IMR-90 (cell line): ENCODE measurements at regions not wholly inside any gene's neighbourhood (a gene's known extent, or its start where the extent isn't known, plus 50 kb on each side); places are given as distances from the start of the nearest gene placed in this dataset.

Experiments used
- ATAC-seq: fragments of 200-7000 bp; cut with Tn5 transposase; 2 replicates; pipeline ENCODE4 v1.9.1; 2020; ENCODE audit warnings: low read depth, mild to moderate bottlenecking, moderate library complexity
- BruUV-seq: library from RNA; stranded (reverse); fragments of 400-500 nt; replicated peaks from 2 replicates; lab custom pipeline; 2021; lab: Mats Ljungman, UMichigan
- CTCF ChIA-PET: fragments of 300-600 bp; formaldehyde crosslinking; extraction: SDS; loops from one replicate; lab custom pipeline; 2021; ENCODE audit warnings: antibody characterized with exemption; lab: Yijun Ruan, JAX
- POLR2A ChIA-PET: fragments of 300-600 bp; sonication (Branson Sonifier 250); formaldehyde crosslinking; loops from one replicate; lab custom pipeline; 2022; ENCODE audit warnings: antibody characterized with exemption; ENCODE audit not compliant: unreplicated experiment; lab: Charles Lee
- DNase-seq: peaks from one replicate; pipeline ENCODE4 v3.0.0; 2013
- H2AFZ ChIP-seq: replicated peaks from 2 replicates; pipeline ENCODE3; 2013; ENCODE audit warnings: low read length, mild to moderate bottlenecking; ENCODE audit not compliant: poor library complexity
- H2AK5ac ChIP-seq: 2 replicates; pipeline ENCODE4 v1.6.1; 2013; ENCODE audit warnings: low read depth, low read length, inconsistent platforms
- H2AK9ac ChIP-seq: replicated peaks from 2 replicates; pipeline ENCODE3; 2013; ENCODE audit warnings: mild to moderate bottlenecking, low read depth, low read length, moderate library complexity; ENCODE audit not compliant: poor library complexity
- H2BK120ac ChIP-seq: 2 replicates; pipeline ENCODE4 v1.6.1; 2013; ENCODE audit warnings: low read depth, low read length, inconsistent platforms
- H2BK15ac ChIP-seq: 3 replicates; pipeline ENCODE4 v1.6.1; 2013; ENCODE audit warnings: low read depth, low read length, inconsistent platforms
- H2BK20ac ChIP-seq: 2 replicates; pipeline ENCODE4 v1.6.1; 2013; ENCODE audit warnings: low read depth, mild to moderate bottlenecking, inconsistent platforms, low read length, moderate library complexity
- H2BK5ac ChIP-seq: 2 replicates; pipeline ENCODE4 v1.6.1; 2013; ENCODE audit warnings: mild to moderate bottlenecking, low read depth, low read length, inconsistent platforms; ENCODE audit not compliant: poor library complexity, severe bottlenecking
- H3K14ac ChIP-seq: replicated peaks from 2 replicates; pipeline ENCODE4 v1.6.1; 2013; ENCODE audit warnings: low read depth, low read length, inconsistent platforms
- H3K18ac ChIP-seq: 2 replicates; pipeline ENCODE4 v1.6.1; 2013; ENCODE audit warnings: low read depth, low read length, control low read depth
- H3K23ac ChIP-seq: 2 replicates; pipeline ENCODE4 v1.6.1; 2013; ENCODE audit warnings: low read depth, low read length, inconsistent platforms
- H3K27ac ChIP-seq: 2 replicates; pipeline ENCODE4 v1.5.1; 2013; ENCODE audit warnings: mild to moderate bottlenecking, control low read depth, low read length; ENCODE audit not compliant: insufficient read depth
- H3K27me3 ChIP-seq: 2 replicates; pipeline ENCODE4 v1.6.1; 2013; ENCODE audit warnings: low read length; ENCODE audit not compliant: control insufficient read depth, insufficient read depth
- H3K36me3 ChIP-seq: 2 replicates; pipeline ENCODE4 v1.6.1; 2013; ENCODE audit warnings: low read length, mixed read lengths; ENCODE audit not compliant: control insufficient read depth, insufficient read depth
- H3K4ac ChIP-seq: 2 replicates; pipeline ENCODE4 v1.6.1; 2013; ENCODE audit warnings: low read depth, low read length, inconsistent platforms
- H3K4me1 ChIP-seq: 2 replicates; pipeline ENCODE4 v1.6.1; 2013; ENCODE audit warnings: low read length, mixed read lengths; ENCODE audit not compliant: control insufficient read depth, insufficient read depth
- H3K4me2 ChIP-seq: 2 replicates; pipeline ENCODE4 v1.6.1; 2013; ENCODE audit warnings: low read depth, mild to moderate bottlenecking, control low read depth, low read length, moderate library complexity
- H3K4me3 ChIP-seq: 2 replicates; pipeline ENCODE4 v1.5.1; 2013; ENCODE audit warnings: low read depth, mild to moderate bottlenecking, control low read depth, low read length, moderate library complexity; ENCODE audit not compliant: insufficient read depth
- H3K56ac ChIP-seq: 2 replicates; pipeline ENCODE4 v1.6.1; 2013; ENCODE audit warnings: low read length, inconsistent platforms; ENCODE audit not compliant: insufficient read depth; ENCODE audit errors: extremely low read depth
- H3K79me1 ChIP-seq, 2 experiments: 2 replicates each; pipeline ENCODE4 v1.6.1; 2013; ENCODE audit warnings: low read length in 2 of 2, inconsistent platforms in 1 of 2, low read depth in 1 of 2
- H3K9ac ChIP-seq: 2 replicates; pipeline ENCODE4 v1.6.1; 2013; ENCODE audit warnings: low read depth, low read length, control low read depth
- H3K9me1 ChIP-seq: 2 replicates; pipeline ENCODE4 v1.6.1; 2013; ENCODE audit warnings: low read length, inconsistent platforms; ENCODE audit not compliant: insufficient read depth
- H3K9me3 ChIP-seq: 2 replicates; pipeline ENCODE4 v1.6.1; 2013; ENCODE audit warnings: low read length; ENCODE audit not compliant: control insufficient read depth, insufficient read depth
- H4K20me1 ChIP-seq: 2 replicates; pipeline ENCODE4 v1.6.1; 2013; ENCODE audit warnings: low read length, inconsistent platforms; ENCODE audit not compliant: insufficient read depth
- H4K5ac ChIP-seq: 2 replicates; pipeline ENCODE4 v1.6.1; 2013; ENCODE audit warnings: mild to moderate bottlenecking, low read depth, low read length, control low read depth
- H4K8ac ChIP-seq, 2 experiments: 2 replicates each; pipeline ENCODE4 v1.6.1; 2013; ENCODE audit warnings: low read depth in 2 of 2, low read length in 2 of 2, control low read depth in 1 of 2, inconsistent platforms in 1 of 2
- H4K91ac ChIP-seq: 2 replicates; pipeline ENCODE4 v1.6.1; 2013; ENCODE audit warnings: low read depth, low read length, inconsistent platforms; ENCODE audit not compliant: insufficient read depth
- BHLHE40 ChIP-seq: fragments of 150-350 bp; IDR thresholded peaks from 2 replicates; pipeline ENCODE4 v1.6.1; 2016; ENCODE audit warnings: mild to moderate bottlenecking, low read depth, low read length
- CEBPB ChIP-seq: IDR thresholded peaks from 2 replicates; pipeline ENCODE4 v1.6.1; 2012; ENCODE audit warnings: low read depth, low read length, improper control_type of control experiment
- CHD1 ChIP-seq: IDR thresholded peaks from 2 replicates; pipeline ENCODE4 v1.6.1; 2012; ENCODE audit warnings: low read depth, low read length, improper control_type of control experiment
- CTCF ChIP-seq: conservative IDR thresholded peaks from 2 replicates; pipeline ENCODE4 v1.5.1; 2012; ENCODE audit warnings: mild to moderate bottlenecking, low read depth, low read length, improper control_type of control experiment
- ELK1 ChIP-seq: fragments of 150-350 bp; IDR thresholded peaks from 2 replicates; pipeline ENCODE4 v1.6.1; 2016; ENCODE audit warnings: low read depth, mild to moderate bottlenecking, low read length, moderate library complexity, borderline replicate concordance
- FOS ChIP-seq: fragments of 150-350 bp; IDR thresholded peaks from 2 replicates; pipeline ENCODE4 v1.6.1; 2016; ENCODE audit warnings: low read depth, low read length
- MAFK ChIP-seq: IDR thresholded peaks from 2 replicates; pipeline ENCODE4 v1.6.1; 2012; ENCODE audit warnings: low read depth, low read length, improper control_type of control experiment
- MAZ ChIP-seq: IDR thresholded peaks from 2 replicates; pipeline ENCODE4 v1.6.1; 2012; ENCODE audit warnings: low read depth, mild to moderate bottlenecking, low read length, improper control_type of control experiment, moderate library complexity, borderline replicate concordance
- MXI1 ChIP-seq: IDR thresholded peaks from 2 replicates; pipeline ENCODE4 v1.6.1; 2012; ENCODE audit warnings: low read depth, mild to moderate bottlenecking, low read length, moderate library complexity, borderline replicate concordance
- POLR2A ChIP-seq: IDR thresholded peaks from 2 replicates; pipeline ENCODE4 v1.6.1; 2012; ENCODE audit warnings: mild to moderate bottlenecking, low read depth, low read length
- RAD21 ChIP-seq: IDR thresholded peaks from 2 replicates; pipeline ENCODE4 v1.6.1; 2012; ENCODE audit warnings: low read length, improper control_type of control experiment
- RCOR1 ChIP-seq: IDR thresholded peaks from 2 replicates; pipeline ENCODE4 v1.6.1; 2012; ENCODE audit warnings: mild to moderate bottlenecking, low read length, improper control_type of control experiment; ENCODE audit not compliant: insufficient replicate concordance
- RFX5 ChIP-seq: IDR thresholded peaks from 2 replicates; pipeline ENCODE4 v1.8.0; 2012; ENCODE audit warnings: low read depth, mild to moderate bottlenecking, low read length, moderate library complexity
- SMC3 ChIP-seq: fragments of 150-350 bp; IDR thresholded peaks from 2 replicates; pipeline ENCODE4 v1.6.1; 2016; ENCODE audit warnings: low read depth, mild to moderate bottlenecking, antibody characterized with exemption, low read length, moderate library complexity
- USF2 ChIP-seq: fragments of 150-350 bp; IDR thresholded peaks from 2 replicates; pipeline ENCODE4 v1.6.1; 2017; ENCODE audit warnings: mild to moderate bottlenecking, antibody characterized with exemption, low read length, low read depth
- WGBS, 2 experiments: methylation state at CpG; one replicate each; pipeline versions ENCODE4 v1.1.5 to v1.1.7; 2013; ENCODE audit warnings: missing lambda C conversion rate in 2 of 2; ENCODE audit not compliant: insufficient read length in 1 of 2; ENCODE audit errors: extremely low coverage in 2 of 2; 5-methylcytosine and 5-hydroxymethylcytosine counted together
- dilution Hi-C: fragments of 300-500 bp; cut with HindIII; formaldehyde crosslinking; loops from one replicate; pipeline ENCODE4 v1.14.3; 2018; ENCODE audit warnings: low sequenced_read_pairs; ENCODE audit not compliant: unreplicated experiment
- in situ Hi-C: fragments of 300-500 bp; cut with MboI; formaldehyde crosslinking; loops from 3 replicates; pipeline ENCODE4 v1.14.3; 2019; ENCODE audit warnings: low sequenced_read_pairs, inconsistent platforms, mixed read lengths
- intact Hi-C: fragments of 100-400 bp; cut with micrococcal nuclease; formaldehyde crosslinking; loops from 2 replicates; pipeline ENCODE4 v1.10.0; 2022

DNA sequence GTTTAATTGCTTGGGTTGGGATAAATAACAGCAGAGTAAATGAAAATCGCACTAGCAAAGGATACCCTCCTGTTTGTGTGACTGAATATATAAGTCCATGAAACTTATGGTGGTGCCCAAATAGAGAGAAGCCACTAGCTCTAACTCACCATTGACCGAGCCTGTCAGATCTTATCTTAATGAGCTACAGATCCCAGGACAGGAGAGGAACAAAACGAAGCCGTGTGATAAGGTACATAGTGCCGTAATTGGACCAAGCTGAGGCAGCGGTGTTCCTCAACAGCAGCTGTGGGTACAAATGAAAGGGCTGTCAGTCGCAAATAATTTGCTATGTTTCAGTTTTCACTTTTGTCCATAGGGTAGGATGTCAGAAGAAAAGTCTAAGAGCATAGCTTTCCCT, 276.1 kb downstream of the PTBP2 start:
- no peak for ATAC-seq
- Histone ChIP-seq H4K20me1 (no peaks in the 10 kb centered on the region), H3K27me3 (no peaks in the 10 kb centered on the region), H2AK9ac (no peak overlapping the region), H3K36me3 (no peaks in the 10 kb centered on the region), H3K27ac (no peak overlapping the region), H2BK5ac (no peak overlapping the region), H3K18ac (no peak overlapping the region), H3K4ac (no peak overlapping the region), H3K56ac (no peak overlapping the region), H3K4me2 (0 out of 2 replicates have a peak overlapping the region, but pooled peaks have one; percentile 19), H2AFZ (peak overlapping the region; percentile 65), H3K4me3 (no peak overlapping the region), H3K9me1 (no peaks in the 10 kb centered on the region), H3K4me1 (peaks cover 2% of the 10 kb centered on the region; the same call in 1 of the 2 replicates), H2AK5ac (no peak overlapping the region), H2BK15ac (no peak overlapping the region), H3K9ac (no peak overlapping the region), H4K5ac (no peak overlapping the region), H2BK20ac (no peak overlapping the region), H3K14ac (no peak overlapping the region; the same call in 1 of the 2 replicates), H4K91ac (no peak overlapping the region), H2BK120ac (no peak overlapping the region), H3K79me1 (no peaks in the 10 kb centered on the region), H4K8ac (no peak overlapping the region), H3K23ac (no peak overlapping the region), H3K9me3 (no peaks in the 10 kb centered on the region)
- ChIA-PET POLR2A (no interaction called here), CTCF (no interaction called here)
- TF ChIP-seq RFX5 = no peak
- TF ChIP-seq USF2 = no peak
- no peak for TF ChIP-seq CEBPB
- TF ChIP-seq RCOR1 = no peak
- no peak for TF ChIP-seq ELK1
- no peak for TF ChIP-seq MAFK
- no peak for TF ChIP-seq BHLHE40
- TF ChIP-seq MXI1 = no peak
- TF ChIP-seq POLR2A = no peak
- no peak for TF ChIP-seq FOS
- no peak for TF ChIP-seq MAZ
- TF ChIP-seq SMC3 = no peak
- TF ChIP-seq CHD1 = no peak
- no peak for TF ChIP-seq RAD21
- TF ChIP-seq CTCF = no peak
- in situ Hi-C loops = no loop called here
- no peak for DNase-seq
- intact Hi-C loops = no loop called here
- WGBS, 2 experiments = 58% methylated on average over 5 of the region's 7 CpGs; no CpG with 5 or more reads in 1 of the 2 experiments
- no TSS peak for BruUV-seq
- dilution Hi-C loops = no loop called here
